Fibroblast of peridontal ligament (primary cell): ENCODE measurements at regions not wholly inside any gene's neighbourhood (a gene's known extent, or its start where the extent isn't known, plus 50 kb on each side); places are given as distances from the start of the nearest gene placed in this dataset.

ENCODE experiments used
- DNase-seq: peaks from one replicate; pipeline ENCODE4 v3.0.0-alpha.2; 2010; ENCODE audit errors: extremely low read depth

GRCh38 chr3:72436863-72437592, 411.2 kb downstream of the SHQ1 start:
- DNase-seq, result no peak

GRCh38 chr3:72434296-72434695, 413.9 kb downstream of the SHQ1 start:
- DNase-seq, result no peak

GRCh38 chr3:72432246-72432645, 416.0 kb downstream of the SHQ1 start:
- DNase-seq, result no peak

- DNase-seq, result no peak
Observed at GRCh38 chr3:72429589-72430353, 418.5 kb downstream of the SHQ1 start.

GRCh38 chr3:72428803-72429202, 419.4 kb downstream of the SHQ1 start:
- DNase-seq, result no peak

- no peak for DNase-seq
Observed at GRCh38 chr3:72427624-72428023, 420.6 kb downstream of the SHQ1 start.

GRCh38 chr3:72426618-72427397, 421.4 kb downstream of the SHQ1 start:
- no peak for DNase-seq

- no peak for DNase-seq
Observed at GRCh38 chr3:72423643-72424042, 424.6 kb downstream of the SHQ1 start.

- DNase-seq, result no peak
Observed at GRCh38 chr3:72421786-72422185, 426.5 kb downstream of the SHQ1 start.

GRCh38 chr3:72421126-72421525, 427.1 kb downstream of the SHQ1 start:
- DNase-seq, result no peak

- no peak for DNase-seq
Observed at GRCh38 chr3:72418856-72419255, 429.4 kb downstream of the SHQ1 start.

GRCh38 chr3:72418244-72418643, 430.0 kb downstream of the SHQ1 start:
- DNase-seq, result no peak

GRCh38 chr3:72414481-72415016, 433.7 kb downstream of the SHQ1 start:
- no peak for DNase-seq

- DNase-seq, result peak; percentile 20
Observed at GRCh38 chr3:72413228-72413627, 435.0 kb downstream of the SHQ1 start.

GRCh38 chr3:72412340-72412956, 435.8 kb downstream of the SHQ1 start:
- DNase-seq, result no peak

GRCh38 chr3:72411843-72412242, 436.4 kb downstream of the SHQ1 start:
- no peak for DNase-seq

- DNase-seq, result no peak
Observed at GRCh38 chr3:72411126-72411525, 437.1 kb downstream of the SHQ1 start.

- DNase-seq, result no peak
Observed at GRCh38 chr3:72408983-72409779, 439.1 kb downstream of the SHQ1 start.

- DNase-seq, result no peak
Observed at GRCh38 chr3:72407766-72408165, 440.5 kb downstream of the SHQ1 start.

- DNase-seq, result no peak
Observed at GRCh38 chr3:72405943-72406566, 442.2 kb downstream of the SHQ1 start.
